Right ventricle myocardium superior (tissue), 1 donor: ENCODE measurements at regions not wholly inside any gene's neighbourhood (a gene's known extent, or its start where the extent isn't known, plus 50 kb on each side); places are given as distances from the start of the nearest gene placed in this dataset.

Experiments used
- ATAC-seq: fragments of 200-7000 bp; cut with Tn5 transposase; one replicate; pipeline ENCODE4 v1.9.1; 2020; ENCODE audit warnings: mild to moderate bottlenecking; ENCODE audit not compliant: poor library complexity
- DNase-seq: peaks from one replicate; pipeline ENCODE4 v3.0.0-alpha.2; 2020
- intact Hi-C: fragments of 100-400 bp; cut with DNase I; formaldehyde crosslinking; loops from one replicate; pipeline ENCODE4 v1.11.2; 2022
- donor health status: DM: no; HTN: yes; CAD: no; lungs with severe emphysema.

- intact Hi-C loops = no loop called here
- ATAC-seq = no peak
- DNase-seq = no peak
These were observed 54.0 kb upstream of the PRPS1L1 start for GRCh38 chr7:18081617-18082016.

DNA sequence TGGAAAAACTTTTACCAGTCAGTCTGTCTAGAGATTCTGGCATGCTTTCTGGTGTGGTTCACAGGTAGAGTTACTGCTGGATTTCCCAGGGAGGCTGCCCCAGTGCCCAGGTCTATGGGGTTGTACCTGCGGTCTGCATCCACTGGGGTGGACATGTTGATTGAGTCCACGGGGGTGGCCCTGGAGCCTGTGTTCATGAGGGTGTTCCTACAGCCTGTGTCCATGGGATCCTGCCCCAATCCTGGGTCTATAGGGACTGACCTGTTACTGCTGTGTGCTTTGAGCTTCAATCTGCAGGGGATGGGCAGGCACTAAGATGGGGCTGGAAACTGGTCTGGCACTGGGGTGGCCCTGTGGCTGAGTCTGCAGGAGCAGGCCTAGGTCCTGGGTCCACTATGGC lies 54.5 kb upstream of the PRPS1L1 start:
- ATAC-seq = no peak
- intact Hi-C loops = no loop called here

DNA sequence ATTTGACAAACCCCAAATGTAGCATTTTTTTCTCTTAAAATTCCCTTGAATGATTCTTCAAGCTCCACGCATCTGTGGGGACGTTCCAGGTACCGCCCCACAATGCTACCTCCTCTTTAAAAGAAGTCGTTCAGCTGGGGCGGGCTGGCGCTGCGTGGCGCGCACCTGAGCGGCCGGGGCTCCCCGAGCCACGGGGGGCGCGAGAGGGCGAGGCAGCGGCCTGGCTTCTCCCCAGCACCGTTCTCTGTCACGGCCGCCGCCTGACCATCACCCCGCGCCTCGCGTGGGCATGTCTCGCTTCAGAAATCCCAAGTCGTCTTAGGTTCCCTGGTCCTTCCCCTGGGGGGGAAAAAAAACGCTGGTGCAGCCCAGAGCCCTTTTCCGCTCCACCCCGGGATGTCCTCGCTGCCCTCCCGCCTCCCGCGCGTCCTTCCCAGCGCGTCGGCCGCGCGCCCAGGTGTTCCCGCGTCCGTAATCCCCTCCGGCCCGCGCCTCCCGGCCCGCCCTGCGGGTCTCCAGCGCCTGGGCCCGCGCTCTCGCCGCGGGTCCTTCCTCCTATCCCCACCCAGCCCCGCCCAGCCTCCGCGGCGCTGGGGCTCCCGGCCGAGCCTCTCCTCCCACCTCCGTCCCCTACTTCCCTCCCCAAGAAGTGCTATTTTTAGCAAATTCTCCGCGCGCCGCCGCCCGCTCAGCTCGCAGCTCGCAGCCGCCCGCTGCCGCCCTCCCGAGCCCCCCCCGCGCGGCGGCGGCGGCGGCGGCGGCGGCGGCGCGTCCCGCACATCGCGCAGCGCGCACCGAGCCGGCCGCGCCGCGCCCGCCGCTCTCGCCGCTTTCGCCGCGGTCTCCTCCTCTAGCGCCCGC lies 58.7 kb upstream of the PRPS1L1 start:
- peak; percentile 88 for ATAC-seq
- peak; percentile 60 for DNase-seq
- intact Hi-C loops = no loop called here

More for the DNA sequence above, 54.5 kb upstream of the PRPS1L1 start:
- no peak for DNase-seq

DNA sequence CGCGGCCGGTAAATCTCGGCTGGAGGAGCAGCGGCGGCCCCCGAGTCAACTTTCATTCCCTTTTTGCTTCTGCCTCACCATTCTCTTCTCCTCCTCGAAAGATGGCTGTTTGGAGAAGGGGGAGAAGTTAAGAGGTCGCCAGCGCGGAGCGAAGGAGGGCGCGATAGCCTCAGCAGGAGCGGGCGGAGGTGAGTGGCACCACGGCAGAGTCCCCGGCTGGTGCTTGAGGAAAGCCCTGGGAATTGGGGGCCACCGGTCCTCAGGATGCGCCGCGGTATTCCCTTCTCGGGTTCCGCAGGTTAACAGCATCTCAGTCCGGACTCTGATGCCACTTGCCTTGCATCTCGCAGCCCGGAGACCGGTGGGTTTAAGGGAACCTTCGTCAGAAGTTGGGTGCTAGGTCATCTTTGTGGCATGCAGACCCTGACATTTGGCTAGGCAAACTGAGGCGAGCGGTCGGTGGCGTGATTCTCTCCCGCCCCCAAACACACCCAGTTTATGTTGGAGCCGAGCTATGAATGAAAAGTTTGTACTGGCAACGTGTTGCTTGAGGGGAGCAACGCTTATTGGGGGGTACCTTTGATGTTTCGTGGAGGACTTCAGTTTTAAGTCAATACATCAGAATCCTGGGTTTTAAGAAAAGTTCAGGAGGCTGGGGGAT lies 59.5 kb upstream of the PRPS1L1 start:
- ATAC-seq (peak; percentile 26), DNase-seq (no peak)
- intact Hi-C loops = no loop called here

DNA sequence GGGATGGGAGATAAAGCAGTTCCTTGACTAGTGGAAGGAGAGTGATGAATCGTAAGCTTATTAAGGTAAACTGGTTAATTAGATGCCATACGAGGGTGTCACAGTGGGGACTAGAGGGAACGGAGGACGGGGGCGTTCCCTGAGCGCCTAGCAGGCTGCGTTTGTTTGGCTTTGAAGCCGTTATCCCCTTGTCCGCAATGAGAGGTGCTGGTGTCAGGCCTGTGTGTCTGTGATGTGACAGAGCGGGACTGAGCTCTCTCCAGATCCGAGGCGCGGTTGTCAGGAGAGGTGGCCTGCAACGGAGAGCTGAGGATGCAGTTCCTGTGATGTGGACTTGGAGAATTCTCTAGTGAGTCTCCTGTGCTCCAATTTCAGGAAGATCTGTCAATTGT lies 60.0 kb upstream of the PRPS1L1 start:
- DNase-seq = no peak
- intact Hi-C loops = no loop called here
- peak; percentile 28 for ATAC-seq

DNA sequence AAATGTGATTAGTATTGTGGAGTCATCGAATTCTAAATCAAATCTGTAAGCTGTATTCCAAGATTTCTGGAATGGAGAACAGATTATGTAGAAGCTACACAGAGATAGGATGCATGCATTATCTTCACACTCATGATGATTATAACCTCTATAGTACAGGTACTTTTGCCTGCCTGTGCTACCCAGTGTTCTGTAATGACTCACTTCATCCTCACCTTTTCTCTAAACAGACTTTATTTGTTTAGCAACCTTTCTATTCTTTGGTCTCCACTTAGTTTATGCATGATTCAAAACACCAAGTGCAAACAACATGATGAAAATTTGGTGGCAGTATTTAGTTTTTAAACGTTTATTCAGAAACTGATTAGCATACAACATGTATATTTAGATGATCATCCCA lies 68.4 kb upstream of the PRPS1L1 start:
- intact Hi-C loops = no loop called here
- ATAC-seq (no peak), DNase-seq (no peak)

DNA sequence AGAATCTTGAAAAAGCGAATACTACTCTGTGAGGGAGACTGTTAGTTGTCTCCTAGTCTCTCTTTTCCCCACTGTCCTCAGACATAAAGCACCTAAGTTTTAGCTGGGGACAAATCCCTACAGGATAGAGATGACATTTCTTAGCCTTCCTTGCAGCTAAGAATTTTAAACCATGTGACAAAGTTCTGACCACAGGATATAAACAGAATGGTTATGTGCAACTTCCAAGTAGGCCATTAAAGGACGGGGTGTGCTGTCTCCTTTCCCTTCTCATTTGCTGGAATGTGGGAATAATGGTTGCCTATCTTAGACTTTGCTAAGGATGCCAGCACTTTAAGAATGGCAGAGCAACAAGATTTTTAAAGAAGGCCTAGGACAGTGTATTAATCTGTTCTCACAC lies 74.9 kb upstream of the PRPS1L1 start:
- no peak for ATAC-seq
- DNase-seq = no peak
- intact Hi-C loops = no loop called here

DNA sequence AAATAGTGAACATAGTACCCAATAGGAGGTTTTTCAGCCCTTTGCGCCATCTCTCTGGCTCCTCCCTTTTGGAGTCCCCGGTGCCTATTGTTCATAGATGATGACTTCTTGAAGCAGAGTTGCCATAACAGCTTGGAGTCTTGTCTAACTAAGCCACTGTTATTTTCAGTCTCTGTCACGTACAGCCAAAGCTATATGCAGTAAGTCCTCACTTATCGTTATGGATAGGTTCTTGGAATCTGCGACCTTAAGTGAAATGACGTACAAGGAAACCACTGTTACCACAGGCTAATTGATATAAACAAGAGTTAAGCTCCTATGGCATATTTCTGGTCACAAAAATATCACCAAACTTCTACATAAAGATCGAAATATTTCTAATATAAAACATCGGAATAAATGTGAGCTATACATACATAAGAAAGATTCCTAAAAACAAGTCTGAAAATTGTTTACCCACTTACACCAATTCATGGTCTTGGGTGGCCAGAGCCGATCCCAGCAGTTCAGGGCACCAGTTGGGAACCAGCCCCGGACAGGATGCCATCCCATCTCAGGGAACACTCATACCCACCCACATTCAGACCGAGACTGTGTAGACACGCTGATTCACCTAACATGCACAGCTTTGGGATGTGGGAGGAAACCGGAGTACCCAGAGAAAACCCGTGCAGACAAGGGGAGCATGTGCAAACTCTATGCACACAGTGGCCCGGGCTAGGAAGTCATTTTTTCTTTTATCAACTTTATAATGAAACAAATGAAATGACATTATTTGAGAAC lies 76.0 kb upstream of the PRPS1L1 start:
- DNase-seq (no peak), ATAC-seq (no peak)
- intact Hi-C loops = no loop called here

GRCh38 chr7:18109762-18110161 lies 82.1 kb upstream of the PRPS1L1 start:
- intact Hi-C loops = no loop called here
- DNase-seq (no peak), ATAC-seq (no peak)

DNA sequence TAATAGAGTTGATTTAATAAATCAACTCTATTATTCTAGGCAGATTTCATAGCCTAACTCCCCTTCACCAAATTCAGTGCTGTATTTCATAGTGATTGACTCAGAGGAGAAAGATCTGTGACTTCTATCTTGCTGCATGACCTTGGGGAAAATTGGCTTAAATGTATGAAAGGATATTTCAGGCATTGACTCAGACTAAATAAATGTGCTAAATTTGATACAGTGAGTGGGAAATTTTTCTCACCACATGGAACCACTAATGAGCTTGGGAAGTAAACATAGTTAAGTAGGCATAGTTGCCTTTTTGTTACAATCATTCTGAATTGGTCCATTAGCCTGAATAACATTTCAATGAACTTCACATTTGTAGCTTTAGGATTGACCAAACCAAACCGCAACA lies 89.0 kb upstream of the PRPS1L1 start:
- no peak for DNase-seq
- intact Hi-C loops = no loop called here
- ATAC-seq = no peak

DNA sequence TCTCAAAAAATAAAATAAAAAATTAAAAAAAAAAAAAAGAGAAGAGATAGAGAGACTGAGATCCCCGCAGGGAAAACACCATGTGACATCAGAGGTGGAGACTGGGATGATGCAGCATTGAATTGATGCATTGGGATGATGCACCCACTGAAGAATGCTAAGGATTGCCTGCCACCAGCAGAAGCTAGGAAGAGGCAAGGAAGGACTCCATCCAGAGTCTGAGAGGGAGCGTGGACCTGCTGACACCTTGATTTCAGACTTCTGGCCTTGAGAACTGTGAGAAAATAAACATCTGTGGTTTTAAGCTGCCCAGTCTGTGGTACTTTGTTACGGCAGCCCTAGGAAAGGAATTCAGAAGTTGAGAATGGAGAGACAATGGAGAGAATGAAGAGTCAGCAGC lies 89.8 kb upstream of the PRPS1L1 start:
- ATAC-seq = no peak
- no peak for DNase-seq
- intact Hi-C loops = no loop called here

DNA sequence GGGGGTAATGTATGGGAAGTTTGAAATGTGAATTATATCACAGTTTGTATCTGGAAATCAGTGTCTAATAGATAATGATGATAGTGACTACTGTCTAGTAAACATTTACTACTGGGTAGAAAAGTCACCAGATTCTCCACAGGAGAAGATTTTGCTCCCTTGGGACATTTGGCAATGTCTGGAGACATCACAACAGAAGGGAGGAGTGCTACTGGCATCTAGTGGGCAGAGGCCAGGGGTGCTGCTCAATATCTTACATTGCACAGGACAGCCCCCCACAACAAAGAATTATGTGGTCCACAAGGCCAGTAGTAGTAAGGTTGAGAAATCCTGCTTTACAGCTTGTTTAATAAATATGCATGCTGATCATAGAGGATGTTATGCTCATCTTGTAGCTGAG lies 92.3 kb upstream of the PRPS1L1 start:
- intact Hi-C loops = no loop called here
- no peak for DNase-seq
- ATAC-seq = peak; percentile 49

GRCh38 chr7:18123508-18124239 lies 96.0 kb upstream of the PRPS1L1 start:
- intact Hi-C loops = no loop called here
- DNase-seq (no peak), ATAC-seq (no peak)

GRCh38 chr7:18125476-18125875 lies 97.8 kb upstream of the PRPS1L1 start:
- DNase-seq (no peak), ATAC-seq (no peak)
- intact Hi-C loops = no loop called here

GRCh38 chr7:18126281-18126680 lies 98.6 kb upstream of the PRPS1L1 start:
- ATAC-seq = no peak
- intact Hi-C loops = no loop called here
- DNase-seq = no peak

- intact Hi-C loops = no loop called here
- no peak for DNase-seq
- ATAC-seq = no peak
These were observed 101.2 kb upstream of the PRPS1L1 start for GRCh38 chr7:18128846-18129245.

- intact Hi-C loops = no loop called here
- DNase-seq (no peak), ATAC-seq (no peak)
These were observed 105.2 kb upstream of the PRPS1L1 start for GRCh38 chr7:18132811-18133210.

DNA sequence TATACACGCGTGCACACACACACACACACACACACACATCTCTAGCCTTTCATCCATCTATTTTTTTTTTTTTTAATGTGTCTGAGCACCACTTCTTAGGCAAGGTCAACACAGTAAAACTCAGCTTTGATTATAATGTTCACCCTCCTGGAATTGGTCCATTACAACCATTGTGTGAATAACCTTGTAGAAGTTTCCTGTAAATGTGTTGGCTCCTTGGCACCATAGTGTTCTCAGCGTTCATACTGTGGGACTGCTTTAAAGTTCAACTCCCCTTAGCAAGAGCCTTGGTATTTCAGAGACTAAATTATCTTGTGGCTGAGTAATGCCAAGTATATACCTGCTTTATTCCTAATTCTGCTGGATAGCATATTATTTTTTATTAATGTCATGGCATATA lies 106.3 kb upstream of the PRPS1L1 start:
- intact Hi-C loops = no loop called here
- ATAC-seq (no peak), DNase-seq (no peak)

GRCh38 chr7:18140943-18141342 lies 113.3 kb upstream of the PRPS1L1 start:
- ATAC-seq = no peak
- intact Hi-C loops = no loop called here
- DNase-seq = no peak
